AG09319 (cell line): ENCODE measurements at regions not wholly inside any gene's neighbourhood (a gene's known extent, or its start where the extent isn't known, plus 50 kb on each side); places are given as distances from the start of the nearest gene placed in this dataset.

Experiments
- DNase-seq: peaks from one replicate; pipeline ENCODE4 v3.0.0-alpha.2; 2010; ENCODE audit warnings: low read depth; ENCODE audit errors: extremely low read depth
- CTCF ChIP-seq: IDR thresholded peaks from 2 replicates; pipeline ENCODE4 v1.5.1; 2011; ENCODE audit warnings: low read depth, mild to moderate bottlenecking, inconsistent platforms, low read length, moderate library complexity

GRCh38 chr7:79666472-79666871 lies 213.0 kb upstream of the MAGI2 start:
- TF ChIP-seq CTCF, result no peak
- no peak for DNase-seq

GRCh38 chr7:79664884-79665676 lies 211.6 kb upstream of the MAGI2 start:
- TF ChIP-seq CTCF, result no peak
- no peak for DNase-seq

GRCh38 chr7:79658304-79658703 lies 204.8 kb upstream of the MAGI2 start:
- no peak for TF ChIP-seq CTCF

GRCh38 chr7:79653136-79653631 lies 199.7 kb upstream of the MAGI2 start:
- no peak for DNase-seq
- no peak for TF ChIP-seq CTCF

More at GRCh38 chr7:79658304-79658703, 204.8 kb upstream of the MAGI2 start:
- DNase-seq, result no peak

- no peak for TF ChIP-seq CTCF
- DNase-seq, result no peak
These were observed 199.2 kb upstream of the MAGI2 start for GRCh38 chr7:79652619-79653018.

GRCh38 chr7:79647711-79648110 lies 194.2 kb upstream of the MAGI2 start:
- DNase-seq, result no peak
- TF ChIP-seq CTCF, result no peak

GRCh38 chr7:79646278-79646677 lies 192.8 kb upstream of the MAGI2 start:
- DNase-seq, result no peak

More at GRCh38 chr7:79646278-79646677, 192.8 kb upstream of the MAGI2 start:
- TF ChIP-seq CTCF, result no peak
